D721Med (cell line): ENCODE measurements at regions not wholly inside any gene's neighbourhood (a gene's known extent, or its start where the extent isn't known, plus 50 kb on each side); places are given as distances from the start of the nearest gene placed in this dataset.
"Not testable (repeated sequence)": the region's sequence is repeated elsewhere in the genome, so short reads cannot be mapped to it uniquely, and the experiment has no call there.

Source experiments
- DNase-seq: peaks from one replicate; pipeline ENCODE4 v3.0.0; 2011; ENCODE audit warnings: low spot score; ENCODE audit not compliant: insufficient read length
- FAIRE-seq: peaks from 2 replicates; lab custom pipeline; 2011; peaks lifted over from hg19 to GRCh38; lab: Jason Lieb, UNC
- CTCF ChIP-seq: IDR thresholded peaks from 2 replicates; pipeline ENCODE4 v1.5.1; 2012; ENCODE audit warnings: mild to moderate bottlenecking, control low read depth; ENCODE audit not compliant: insufficient read depth; ENCODE audit errors: missing control alignments

DNA sequence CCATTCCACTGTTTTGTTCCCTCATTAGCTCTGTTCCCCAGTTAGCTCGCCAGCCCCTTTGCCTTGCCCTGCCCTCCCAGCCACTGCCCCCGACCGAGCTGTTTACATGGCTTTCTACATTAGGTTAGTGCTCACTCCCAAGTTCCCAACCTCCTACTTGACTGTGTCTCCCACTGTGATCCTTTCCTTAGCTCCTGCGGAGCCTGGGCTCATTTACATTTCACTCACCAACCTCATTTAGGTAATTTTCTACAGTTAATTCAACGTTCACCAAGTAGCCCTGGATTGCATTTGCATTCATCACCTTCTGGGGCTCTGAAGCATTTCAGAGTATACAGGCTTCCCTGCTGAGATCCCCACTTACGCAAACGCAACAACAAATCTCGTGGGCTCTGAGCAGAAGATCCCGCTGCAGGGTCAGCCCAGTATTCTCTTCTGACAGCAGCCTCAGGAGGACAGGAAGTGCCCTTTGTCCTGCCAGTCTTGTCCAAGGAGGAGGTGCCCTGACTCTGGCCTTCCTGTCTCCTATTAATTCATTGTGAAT is 325.8 kb upstream of the CCL2 start:
- TF ChIP-seq CTCF: no peak
- DNase-seq (no peak), FAIRE-seq (no peak)

DNA sequence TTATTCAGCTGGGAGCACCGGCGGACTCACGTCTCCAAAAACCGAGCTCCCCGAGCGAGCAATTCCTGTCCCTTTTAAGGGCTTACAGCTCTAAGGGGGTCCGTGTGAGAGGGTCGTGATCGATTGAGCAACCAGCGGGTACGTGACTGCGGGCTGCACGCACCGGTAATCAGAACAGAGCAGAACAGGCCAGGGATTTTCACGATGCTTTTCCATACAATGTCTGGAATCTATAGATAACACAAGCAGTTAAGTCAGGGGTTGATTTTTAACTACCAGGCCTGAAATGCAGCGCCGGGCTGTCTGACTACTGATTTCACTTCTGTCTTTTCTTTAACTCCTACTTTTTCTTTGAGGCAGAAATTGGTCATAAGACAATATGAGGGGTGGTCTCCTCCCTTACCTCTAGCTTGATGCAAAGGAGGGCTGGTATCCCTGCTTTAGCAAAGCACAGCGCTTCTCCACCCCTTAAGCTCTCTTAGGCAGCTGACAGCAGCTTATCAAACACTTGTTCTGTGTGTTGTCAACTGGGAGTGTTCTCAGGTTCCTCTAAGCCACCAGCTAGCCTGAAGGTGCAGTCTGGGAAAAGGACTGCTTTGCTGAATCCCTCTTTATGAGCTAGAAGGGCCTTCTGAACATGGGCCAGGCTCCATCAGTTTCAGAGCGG is 323.8 kb upstream of the CCL2 start:
- not testable (repeated sequence) for DNase-seq, FAIRE-seq

GRCh38 chr17:33932996-33933395 is 322.1 kb upstream of the CCL2 start:
- no peak for TF ChIP-seq CTCF
- no peak for FAIRE-seq
- no peak for DNase-seq

DNA sequence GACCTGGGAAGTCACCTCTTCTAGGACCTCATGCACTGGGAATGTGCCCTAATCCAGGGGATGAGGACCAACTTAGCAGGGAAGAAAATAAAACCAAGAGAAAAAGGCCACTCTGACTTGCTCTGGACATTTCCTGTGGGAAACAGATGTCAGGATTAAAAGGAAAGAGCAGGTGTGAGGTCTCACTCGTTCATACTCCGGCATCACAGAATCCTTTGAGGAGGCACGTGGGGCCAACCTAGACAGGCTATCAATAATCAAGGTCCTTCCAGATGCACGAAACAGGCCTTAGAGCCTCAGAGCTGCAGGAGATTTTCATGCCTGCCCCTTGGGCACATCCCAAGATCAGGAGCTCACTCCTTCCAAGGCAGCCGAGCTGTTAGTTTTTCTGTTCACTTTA is 321.5 kb upstream of the CCL2 start:
- no peak for FAIRE-seq
- no peak for DNase-seq
- no peak for TF ChIP-seq CTCF

- no peak for TF ChIP-seq CTCF
- DNase-seq (no peak), FAIRE-seq (no peak)
These were observed 320.4 kb upstream of the CCL2 start for GRCh38 chr17:33934696-33935095.

DNA sequence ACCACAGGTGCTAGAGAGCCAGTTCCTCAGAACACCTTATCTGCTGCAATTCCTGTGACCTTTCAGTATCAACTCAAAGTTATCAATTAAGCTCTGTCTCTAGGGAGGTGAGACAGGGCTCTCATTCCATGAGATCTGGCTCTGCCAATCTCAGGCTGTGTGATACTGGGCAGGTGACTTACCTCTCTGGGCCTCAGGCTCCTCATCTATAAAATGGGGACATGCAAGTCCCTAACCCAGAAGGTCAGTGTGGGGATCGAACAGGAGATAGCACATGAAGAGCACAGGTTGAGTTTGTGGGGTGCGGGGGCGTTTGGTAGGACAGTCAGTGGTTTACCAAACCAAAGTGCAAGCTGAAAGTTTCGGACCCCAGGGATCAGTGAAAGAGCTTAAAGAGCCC is 319.3 kb upstream of the CCL2 start:
- FAIRE-seq: no peak
- TF ChIP-seq CTCF: no peak
- DNase-seq: no peak

DNA sequence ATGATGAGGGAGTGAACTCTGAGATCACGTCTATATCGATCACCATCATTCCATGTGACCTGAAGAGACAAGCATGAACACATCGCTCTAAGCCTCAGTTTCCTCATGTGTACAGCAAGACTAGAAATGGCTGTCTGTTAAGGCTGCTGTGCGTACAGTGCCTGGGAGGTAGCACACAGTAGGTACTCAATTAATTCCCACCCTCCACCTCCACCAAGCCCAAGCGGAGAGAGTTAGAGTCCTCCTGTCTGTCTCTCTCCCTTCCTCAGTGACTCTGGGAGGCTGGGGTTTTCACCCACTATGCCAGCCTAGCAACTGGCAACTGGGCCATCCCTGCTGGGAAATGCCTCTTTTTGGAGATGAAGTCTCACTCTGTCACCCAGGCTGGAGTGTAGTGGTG is 318.3 kb upstream of the CCL2 start:
- no peak for DNase-seq
- FAIRE-seq: no peak
- no peak for TF ChIP-seq CTCF
